Mesendoderm (in vitro differentiated cells): ENCODE measurements at regions not wholly inside any gene's neighbourhood (a gene's known extent, or its start where the extent isn't known, plus 50 kb on each side); places are given as distances from the start of the nearest gene placed in this dataset.

Source experiments
- DNase-seq: peaks from one replicate; pipeline ENCODE4 v3.0.0; 2013
- H2AK5ac ChIP-seq: 2 replicates; pipeline ENCODE4 v1.6.1; 2013; ENCODE audit warnings: low read length, inconsistent platforms
- H2BK120ac ChIP-seq: 2 replicates; pipeline ENCODE4 v1.6.1; 2013; ENCODE audit warnings: low read depth, mild to moderate bottlenecking, low read length, moderate library complexity, mixed read lengths
- H2BK15ac ChIP-seq: replicated peaks from 2 replicates; pipeline ENCODE4 v1.6.1; 2013; ENCODE audit warnings: low read depth, mild to moderate bottlenecking, moderate library complexity
- H2BK5ac ChIP-seq: 2 replicates; pipeline ENCODE4 v1.6.1; 2013; ENCODE audit warnings: low read length, inconsistent platforms
- H3K18ac ChIP-seq: 2 replicates; pipeline ENCODE4 v1.6.1; 2013; ENCODE audit warnings: mild to moderate bottlenecking, low read length, mixed read lengths
- H3K23ac ChIP-seq: one replicate; pipeline ENCODE4 v1.6.1; 2013; ENCODE audit warnings: low read length
- H3K27ac ChIP-seq: 2 replicates; pipeline ENCODE4 v1.5.1; 2013; ENCODE audit warnings: low read depth, mild to moderate bottlenecking, inconsistent platforms, low read length, moderate library complexity
- H3K27me3 ChIP-seq: 2 replicates; pipeline ENCODE4 v1.6.1; 2013; ENCODE audit warnings: low read length, control low read depth, mild to moderate bottlenecking, inconsistent platforms; ENCODE audit not compliant: insufficient read depth, poor library complexity
- H3K36me3 ChIP-seq: 2 replicates; pipeline ENCODE4 v1.6.1; 2013; ENCODE audit warnings: low read length, inconsistent platforms; ENCODE audit not compliant: control insufficient read depth, insufficient read depth
- H3K4ac ChIP-seq: one replicate; pipeline ENCODE4 v1.6.1; 2013; ENCODE audit warnings: low read depth, mild to moderate bottlenecking, low read length, moderate library complexity
- H3K4me1 ChIP-seq: 2 replicates; pipeline ENCODE4 v1.6.1; 2013; ENCODE audit warnings: low read depth, low read length, inconsistent platforms; ENCODE audit not compliant: control insufficient read depth
- H3K4me2 ChIP-seq: 2 replicates; pipeline ENCODE4 v1.6.1; 2013; ENCODE audit warnings: low read length
- H3K4me3 ChIP-seq: 2 replicates; pipeline ENCODE4 v1.5.1; 2013; ENCODE audit warnings: mild to moderate bottlenecking, low read length
- H3K56ac ChIP-seq: one replicate; pipeline ENCODE4 v1.6.1; 2013; ENCODE audit warnings: low read length
- H3K79me1 ChIP-seq: 2 replicates; pipeline ENCODE4 v1.6.1; 2013; ENCODE audit warnings: low read length, inconsistent platforms
- H3K79me2 ChIP-seq: 2 replicates; pipeline ENCODE4 v1.6.1; 2013; ENCODE audit warnings: mild to moderate bottlenecking, low read length; ENCODE audit not compliant: control insufficient read depth, insufficient read depth
- H3K9ac ChIP-seq: 2 replicates; pipeline ENCODE4 v1.6.1; 2013; ENCODE audit warnings: low read length, inconsistent platforms
- H4K5ac ChIP-seq: one replicate; pipeline ENCODE4 v1.6.1; 2013; ENCODE audit warnings: low read length
- H4K8ac ChIP-seq: one replicate; pipeline ENCODE4 v1.6.1; 2013; ENCODE audit warnings: low read depth, mild to moderate bottlenecking, control low read depth, low read length, moderate library complexity
- WGBS: extraction: QIAGEN DNeasy Blood & Tissue Kit; methylation state at CpG from one replicate; pipeline ENCODE4 v1.1.7; 2013; ENCODE audit warnings: low lambda C conversion rate, missing lambda C conversion rate; ENCODE audit not compliant: insufficient coverage; ENCODE audit errors: extremely low coverage; 5-methylcytosine and 5-hydroxymethylcytosine counted together

- no peak overlapping the region for H4K5ac ChIP-seq
- H3K79me2 ChIP-seq, result no peaks in the 10 kb centered on the region
- H3K9ac ChIP-seq, result no peak overlapping the region
- H3K4me3 ChIP-seq, result no peak overlapping the region
- H3K23ac ChIP-seq, result no peak overlapping the region
- H4K8ac ChIP-seq, result no peak overlapping the region
- H3K27me3 ChIP-seq, result no peaks in the 10 kb centered on the region
- no peak overlapping the region for H2BK5ac ChIP-seq
- H3K18ac ChIP-seq, result no peak overlapping the region
- H3K79me1 ChIP-seq, result no peaks in the 10 kb centered on the region
- no peak overlapping the region for H3K4me2 ChIP-seq
- WGBS, result no CpG with 5 or more reads among the region's 4 CpGs
- no peak overlapping the region for H2BK15ac ChIP-seq
- H3K56ac ChIP-seq, result no peak overlapping the region
- H3K4me1 ChIP-seq, result no peaks in the 10 kb centered on the region
- no peak overlapping the region for H3K27ac ChIP-seq
- H3K36me3 ChIP-seq, result no peaks in the 10 kb centered on the region
- no peak overlapping the region for H2AK5ac ChIP-seq
- H2BK120ac ChIP-seq, result no peak overlapping the region
- no peak overlapping the region for H3K4ac ChIP-seq
- DNase-seq, result no peak
These were observed 253.8 kb downstream of the BCAT1 start for GRCh38 chr12:24695103-24695502.

- WGBS, result no CpG with 5 or more reads among the region's 6 CpGs
- Histone ChIP-seq H3K4me3 (no peak overlapping the region), H3K23ac (no peak overlapping the region), H3K18ac (no peak overlapping the region), H3K4ac (no peak overlapping the region), H2BK5ac (no peak overlapping the region), H3K4me1 (no peaks in the 10 kb centered on the region), H3K36me3 (no peaks in the 10 kb centered on the region), H3K27ac (no peak overlapping the region), H2AK5ac (no peak overlapping the region), H3K79me2 (no peaks in the 10 kb centered on the region), H3K27me3 (no peaks in the 10 kb centered on the region), H3K79me1 (no peaks in the 10 kb centered on the region), H2BK120ac (no peak overlapping the region), H3K56ac (no peak overlapping the region), H3K9ac (no peak overlapping the region), H4K5ac (no peak overlapping the region), H4K8ac (no peak overlapping the region), H3K4me2 (no peak overlapping the region), H2BK15ac (no peak overlapping the region)
- no peak for DNase-seq
These were observed 260.3 kb downstream of the BCAT1 start for GRCh38 chr12:24688601-24689000.

DNA sequence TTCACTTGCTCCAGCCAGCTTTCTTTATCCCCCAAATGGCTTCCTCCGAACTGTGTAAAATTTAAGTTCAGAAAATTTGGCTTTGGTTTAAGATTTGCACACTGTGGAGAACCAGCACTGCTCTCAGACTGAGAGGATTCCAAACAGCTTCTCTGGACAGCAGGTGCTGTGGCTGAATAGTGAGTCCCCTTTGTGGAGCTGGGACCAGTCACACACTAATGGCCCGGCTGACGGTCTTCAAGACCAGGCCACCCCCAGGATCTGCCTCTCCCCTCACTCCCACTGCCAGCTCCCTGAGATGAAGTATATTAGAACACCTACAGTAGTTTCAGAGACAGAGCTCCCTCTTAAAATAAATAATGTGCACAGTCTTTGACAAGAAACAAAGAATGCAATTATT lies 267.3 kb downstream of the BCAT1 start:
- no peak overlapping the region for H4K8ac ChIP-seq
- H3K27ac ChIP-seq, result no peak overlapping the region
- no peak overlapping the region for H3K4ac ChIP-seq
- no peaks in the 10 kb centered on the region for H3K79me1 ChIP-seq
- H2BK120ac ChIP-seq, result no peak overlapping the region
- no peak overlapping the region for H2AK5ac ChIP-seq
- no peak for DNase-seq
- H3K4me3 ChIP-seq, result no peak overlapping the region
- no peaks in the 10 kb centered on the region for H3K79me2 ChIP-seq
- no peak overlapping the region for H3K23ac ChIP-seq
- H3K56ac ChIP-seq, result no peak overlapping the region
- no peak overlapping the region for H3K9ac ChIP-seq
- H2BK5ac ChIP-seq, result no peak overlapping the region
- no peak overlapping the region for H3K18ac ChIP-seq
- H3K4me1 ChIP-seq, result peaks cover 3% of the 10 kb centered on the region
- no peaks in the 10 kb centered on the region for H3K27me3 ChIP-seq
- no peak overlapping the region for H2BK15ac ChIP-seq
- no peaks in the 10 kb centered on the region for H3K36me3 ChIP-seq
- H3K4me2 ChIP-seq, result no peak overlapping the region
- H4K5ac ChIP-seq, result no peak overlapping the region
- WGBS, result no CpG with 5 or more reads among the region's 3 CpGs

- Histone ChIP-seq H3K4me1 (peaks cover 3% of the 10 kb centered on the region), H3K4me2 (no peak overlapping the region), H3K18ac (no peak overlapping the region), H2BK120ac (no peak overlapping the region), H3K27ac (no peak overlapping the region), H4K5ac (no peak overlapping the region), H2AK5ac (no peak overlapping the region), H3K79me1 (no peaks in the 10 kb centered on the region), H3K27me3 (no peaks in the 10 kb centered on the region), H3K23ac (no peak overlapping the region), H3K56ac (no peak overlapping the region), H3K4me3 (no peak overlapping the region), H3K9ac (no peak overlapping the region), H2BK5ac (no peak overlapping the region), H2BK15ac (no peak overlapping the region), H4K8ac (no peak overlapping the region), H3K79me2 (no peaks in the 10 kb centered on the region), H3K36me3 (no peaks in the 10 kb centered on the region), H3K4ac (no peak overlapping the region)
- DNase-seq, result peak; percentile 11
- WGBS, result no CpG with 5 or more reads among the region's 3 CpGs
These were observed 269.8 kb downstream of the BCAT1 start for GRCh38 chr12:24679126-24679525.

DNA sequence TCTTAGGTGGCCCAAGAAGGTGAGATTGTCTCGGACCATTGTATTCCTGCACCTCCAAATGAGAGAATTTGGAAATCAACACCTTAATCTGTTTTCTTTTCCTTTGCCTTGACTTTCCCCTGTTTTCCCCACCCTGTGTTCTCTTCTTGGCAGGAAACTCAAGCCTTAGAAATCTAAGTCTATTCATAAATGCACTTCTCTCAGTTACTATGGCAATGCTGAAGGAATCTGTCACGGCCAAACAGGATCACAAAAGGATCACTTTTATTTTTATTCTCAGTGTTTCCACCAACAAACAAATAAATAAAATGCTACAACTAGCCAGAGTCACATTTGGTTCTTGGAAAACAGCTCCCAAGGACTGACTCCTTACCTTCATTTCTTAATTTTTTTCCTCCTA lies 270.5 kb downstream of the BCAT1 start:
- no peak overlapping the region for H3K23ac ChIP-seq
- H2BK120ac ChIP-seq, result no peak overlapping the region
- no CpG with 5 or more reads among the region's 2 CpGs for WGBS

GRCh38 chr12:24668563-24668962 lies 280.3 kb downstream of the BCAT1 start:
- H3K27ac ChIP-seq, result no peak overlapping the region
- DNase-seq, result no peak
- H3K4me2 ChIP-seq, result no peak overlapping the region
- no peak overlapping the region for H2BK120ac ChIP-seq
- H3K4me3 ChIP-seq, result no peak overlapping the region
- no peak overlapping the region for H3K18ac ChIP-seq
- no peak overlapping the region for H3K9ac ChIP-seq
- H2BK15ac ChIP-seq, result no peak overlapping the region
- H3K4ac ChIP-seq, result no peak overlapping the region
- no peaks in the 10 kb centered on the region for H3K79me2 ChIP-seq
- no peaks in the 10 kb centered on the region for H3K4me1 ChIP-seq
- H3K79me1 ChIP-seq, result no peaks in the 10 kb centered on the region
- no peak overlapping the region for H2BK5ac ChIP-seq
- no peaks in the 10 kb centered on the region for H3K27me3 ChIP-seq
- WGBS, result no CpG with 5 or more reads among the region's 2 CpGs
- H3K23ac ChIP-seq, result no peak overlapping the region
- no peak overlapping the region for H4K8ac ChIP-seq
- H4K5ac ChIP-seq, result no peak overlapping the region
- no peak overlapping the region for H3K56ac ChIP-seq
- no peak overlapping the region for H2AK5ac ChIP-seq
- no peaks in the 10 kb centered on the region for H3K36me3 ChIP-seq

More for the DNA sequence above, 270.5 kb downstream of the BCAT1 start:
- Histone ChIP-seq H3K27me3 (no peaks in the 10 kb centered on the region), H2AK5ac (no peak overlapping the region), H3K4me1 (peaks cover 3% of the 10 kb centered on the region), H4K8ac (no peak overlapping the region), H3K79me1 (no peaks in the 10 kb centered on the region), H3K18ac (no peak overlapping the region), H3K79me2 (no peaks in the 10 kb centered on the region), H3K56ac (no peak overlapping the region), H4K5ac (no peak overlapping the region), H3K9ac (no peak overlapping the region), H3K27ac (no peak overlapping the region), H2BK15ac (no peak overlapping the region), H3K4me2 (no peak overlapping the region), H3K4me3 (no peak overlapping the region), H3K36me3 (no peaks in the 10 kb centered on the region), H3K4ac (no peak overlapping the region), H2BK5ac (no peak overlapping the region)
- DNase-seq, result no peak
